ENCODE measurements at regions not wholly inside any gene's neighbourhood (a gene's known extent, or its start where the extent isn't known, plus 50 kb on each side); places are given as distances from the start of the nearest gene placed in this dataset.

DNA sequence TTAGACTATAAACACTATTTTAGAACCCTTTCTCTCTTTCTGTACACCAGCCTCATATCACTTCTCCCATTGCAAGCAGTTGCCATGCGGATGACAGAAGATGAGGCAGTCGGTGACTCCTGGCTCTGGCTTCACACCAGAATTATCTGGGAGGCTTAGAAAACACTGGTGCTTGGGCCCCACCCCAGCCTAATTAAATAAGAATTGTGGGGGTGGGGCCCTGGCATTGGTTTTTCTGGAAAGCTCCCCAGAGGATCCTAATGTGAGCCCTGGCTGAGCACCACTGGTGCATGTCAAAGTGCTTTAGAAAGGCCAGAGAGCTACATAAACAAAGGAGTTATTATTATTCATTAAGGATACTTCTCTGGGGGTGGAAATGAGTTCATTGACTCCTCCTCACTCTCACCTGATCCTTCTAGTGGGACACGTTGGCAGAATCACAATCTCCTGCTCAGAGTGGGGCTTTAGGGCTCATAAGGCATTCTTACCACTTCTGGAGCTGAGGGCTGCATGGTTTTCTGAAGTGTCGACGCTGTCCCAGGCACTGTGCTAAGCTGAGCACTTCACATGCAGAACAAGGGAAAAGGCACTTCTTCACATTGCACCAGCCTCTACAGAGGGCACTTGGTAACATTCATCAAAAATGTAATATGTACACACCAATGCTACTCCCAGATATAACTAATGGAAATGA, 188.5 kb upstream of the TLE3 start:
- H3K9me3 Mint-ChIP-seq = peaks cover 7% of the 10 kb centered on the region

GRCh38 chr15:70284438-70285214, 186.9 kb upstream of the TLE3 start:
- peaks cover 46% of the 10 kb centered on the region for H3K4me1 Mint-ChIP-seq

More for the DNA sequence above, 188.5 kb upstream of the TLE3 start:
- peaks cover 45% of the 10 kb centered on the region for H3K4me1 Mint-ChIP-seq
- ATAC-seq = no peak
- H3K36me3 Mint-ChIP-seq = no peaks in the 10 kb centered on the region
- H3K27ac Mint-ChIP-seq = no peak overlapping the region
- H3K4me3 Mint-ChIP-seq = no peak overlapping the region
- H3K27me3 Mint-ChIP-seq = no peaks in the 10 kb centered on the region

GRCh38 chr15:70283511-70283910, 185.8 kb upstream of the TLE3 start:
- Mint-ChIP-seq H3K27me3 (no peaks in the 10 kb centered on the region), H3K9me3 (peaks cover 7% of the 10 kb centered on the region), H3K36me3 (no peaks in the 10 kb centered on the region), H3K27ac (no peak overlapping the region), H3K4me3 (no peak overlapping the region), H3K4me1 (peaks cover 50% of the 10 kb centered on the region)
- no peak for ATAC-seq

More at GRCh38 chr15:70284438-70285214, 186.9 kb upstream of the TLE3 start:
- H3K27me3 Mint-ChIP-seq = no peaks in the 10 kb centered on the region
- ATAC-seq = peak; percentile 44
- peak overlapping the region; percentile 28 for H3K27ac Mint-ChIP-seq
- no peaks in the 10 kb centered on the region for H3K36me3 Mint-ChIP-seq
- peaks cover 7% of the 10 kb centered on the region for H3K9me3 Mint-ChIP-seq
- H3K4me3 Mint-ChIP-seq = no peak overlapping the region

- ATAC-seq = peak; percentile 94
- Mint-ChIP-seq H3K9me3 (peaks cover 7% of the 10 kb centered on the region), H3K27me3 (peaks cover 8% of the 10 kb centered on the region), H3K27ac (peak overlapping the region; percentile 93), H3K36me3 (no peaks in the 10 kb centered on the region), H3K4me1 (peaks cover 55% of the 10 kb centered on the region), H3K4me3 (peak overlapping the region; percentile 43)
Measured at GRCh38 chr15:70281811-70282307, 184.1 kb upstream of the TLE3 start.

DNA sequence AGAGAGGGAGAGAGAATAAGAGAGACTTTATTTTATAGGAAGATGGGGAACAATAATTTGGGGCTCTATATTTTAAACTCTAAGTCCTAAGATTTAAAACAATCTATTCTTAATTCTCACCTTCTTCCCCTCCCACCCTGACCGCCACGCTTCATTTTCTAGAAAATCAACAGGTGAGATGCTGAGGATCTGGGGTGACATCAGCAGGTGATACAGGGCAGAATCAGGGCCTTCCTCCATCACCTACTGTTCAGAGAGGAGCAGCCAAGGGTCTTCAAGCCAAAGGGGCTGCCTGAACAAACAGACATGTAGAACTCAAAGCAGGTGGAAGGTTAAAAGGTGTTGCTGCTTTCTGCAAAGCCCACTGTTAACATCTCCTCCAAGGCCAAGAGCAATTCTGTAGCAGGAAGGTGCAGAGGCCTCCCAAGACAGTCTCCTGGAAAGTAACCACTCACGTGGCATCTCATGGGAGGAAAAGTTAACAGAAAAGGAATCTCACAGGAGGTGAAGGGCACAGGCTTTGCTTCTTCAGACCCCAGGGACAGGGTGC, 183.6 kb upstream of the TLE3 start:
- no peak for ATAC-seq
- H3K4me3 Mint-ChIP-seq = no peak overlapping the region
- H3K27me3 Mint-ChIP-seq = peaks cover 8% of the 10 kb centered on the region
- peaks cover 55% of the 10 kb centered on the region for H3K4me1 Mint-ChIP-seq
- peak overlapping the region; percentile 93 for H3K27ac Mint-ChIP-seq
- H3K9me3 Mint-ChIP-seq = peaks cover 7% of the 10 kb centered on the region
- H3K36me3 Mint-ChIP-seq = no peaks in the 10 kb centered on the region

GRCh38 chr15:70280781-70281180, 183.1 kb upstream of the TLE3 start:
- ATAC-seq = no peak

GRCh38 chr15:70279096-70279495, 181.4 kb upstream of the TLE3 start:
- Mint-ChIP-seq H3K4me1 (peaks cover 48% of the 10 kb centered on the region), H3K4me3 (no peak overlapping the region), H3K36me3 (no peaks in the 10 kb centered on the region), H3K27ac (no peak overlapping the region), H3K27me3 (peaks cover 8% of the 10 kb centered on the region), H3K9me3 (peaks cover 7% of the 10 kb centered on the region)
- ATAC-seq = no peak

More at GRCh38 chr15:70280781-70281180, 183.1 kb upstream of the TLE3 start:
- H3K4me1 Mint-ChIP-seq = peaks cover 55% of the 10 kb centered on the region
- peak overlapping the region; percentile 93 for H3K27ac Mint-ChIP-seq
- H3K27me3 Mint-ChIP-seq = peaks cover 8% of the 10 kb centered on the region
- peaks cover 7% of the 10 kb centered on the region for H3K9me3 Mint-ChIP-seq
- no peaks in the 10 kb centered on the region for H3K36me3 Mint-ChIP-seq
- no peak overlapping the region for H3K4me3 Mint-ChIP-seq

GRCh38 chr15:70278644-70279043, 180.9 kb upstream of the TLE3 start:
- Mint-ChIP-seq H3K4me3 (no peak overlapping the region), H3K4me1 (peaks cover 51% of the 10 kb centered on the region), H3K27me3 (peaks cover 8% of the 10 kb centered on the region), H3K27ac (no peak overlapping the region), H3K9me3 (peaks cover 7% of the 10 kb centered on the region), H3K36me3 (no peaks in the 10 kb centered on the region)
- ATAC-seq = no peak

DNA sequence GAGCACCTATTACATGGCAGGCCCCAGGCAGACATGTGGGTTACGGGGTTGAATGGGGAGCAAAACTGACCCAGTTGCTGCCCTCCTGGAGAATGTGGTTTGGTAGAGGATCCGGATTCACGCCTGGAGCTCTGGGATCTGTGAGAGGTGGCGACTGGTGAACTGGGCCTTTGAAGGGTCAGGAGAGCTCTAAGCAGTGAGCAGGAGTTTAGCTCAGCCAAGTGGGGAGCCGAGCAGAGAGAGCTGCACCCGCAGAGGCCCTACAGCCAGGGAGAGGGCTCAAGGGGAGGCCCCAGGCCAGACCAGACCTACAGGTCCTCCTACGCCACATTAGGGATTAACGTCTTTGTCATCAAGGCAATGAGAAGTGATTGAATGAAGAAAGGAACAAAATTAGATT, 179.8 kb upstream of the TLE3 start:
- Mint-ChIP-seq H3K4me1 (peaks cover 48% of the 10 kb centered on the region), H3K9me3 (peaks cover under 1% of the 10 kb centered on the region), H3K27ac (no peak overlapping the region), H3K36me3 (no peaks in the 10 kb centered on the region), H3K27me3 (peaks cover 8% of the 10 kb centered on the region), H3K4me3 (no peak overlapping the region)
- no peak for ATAC-seq

- peak overlapping the region; percentile 56 for H3K27ac Mint-ChIP-seq
- H3K4me1 Mint-ChIP-seq = peaks cover 46% of the 10 kb centered on the region
- peaks cover 8% of the 10 kb centered on the region for H3K27me3 Mint-ChIP-seq
- H3K36me3 Mint-ChIP-seq = no peaks in the 10 kb centered on the region
- no peaks in the 10 kb centered on the region for H3K9me3 Mint-ChIP-seq
- H3K4me3 Mint-ChIP-seq = no peak overlapping the region
- ATAC-seq = no peak
Measured at GRCh38 chr15:70276401-70276800, 178.7 kb upstream of the TLE3 start.

GRCh38 chr15:70275461-70276138, 177.9 kb upstream of the TLE3 start:
- Mint-ChIP-seq H3K27me3 (peaks cover 8% of the 10 kb centered on the region), H3K9me3 (no peaks in the 10 kb centered on the region), H3K4me3 (no peak overlapping the region), H3K4me1 (peaks cover 46% of the 10 kb centered on the region), H3K27ac (no peak overlapping the region), H3K36me3 (no peaks in the 10 kb centered on the region)
- no peak for ATAC-seq

DNA sequence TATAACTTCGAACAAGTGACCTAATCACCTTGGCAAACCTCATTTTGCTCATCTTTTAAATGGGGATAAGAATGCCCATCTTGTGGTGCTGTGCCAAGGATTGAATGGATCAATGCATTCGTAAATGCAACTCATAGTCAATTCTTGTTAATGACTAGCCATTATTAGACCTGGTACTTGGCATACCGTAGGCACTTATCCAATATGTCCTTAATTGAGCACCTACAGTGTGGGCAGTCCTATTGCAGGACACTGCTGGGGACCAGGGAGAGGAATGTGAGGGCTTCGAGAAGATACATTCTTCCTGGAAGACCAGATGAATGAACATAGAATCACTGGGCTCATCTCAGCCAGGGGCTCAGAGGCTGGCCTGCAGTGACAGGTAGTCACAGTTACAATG, 177.2 kb upstream of the TLE3 start:
- Mint-ChIP-seq H3K27me3 (peaks cover 8% of the 10 kb centered on the region), H3K9me3 (no peaks in the 10 kb centered on the region), H3K4me1 (peaks cover 52% of the 10 kb centered on the region), H3K4me3 (no peak overlapping the region), H3K36me3 (no peaks in the 10 kb centered on the region), H3K27ac (no peak overlapping the region)
- ATAC-seq = no peak

GRCh38 chr15:70274255-70274880, 176.7 kb upstream of the TLE3 start:
- Mint-ChIP-seq H3K9me3 (no peaks in the 10 kb centered on the region), H3K4me3 (no peak overlapping the region)
- ATAC-seq = no peak

DNA sequence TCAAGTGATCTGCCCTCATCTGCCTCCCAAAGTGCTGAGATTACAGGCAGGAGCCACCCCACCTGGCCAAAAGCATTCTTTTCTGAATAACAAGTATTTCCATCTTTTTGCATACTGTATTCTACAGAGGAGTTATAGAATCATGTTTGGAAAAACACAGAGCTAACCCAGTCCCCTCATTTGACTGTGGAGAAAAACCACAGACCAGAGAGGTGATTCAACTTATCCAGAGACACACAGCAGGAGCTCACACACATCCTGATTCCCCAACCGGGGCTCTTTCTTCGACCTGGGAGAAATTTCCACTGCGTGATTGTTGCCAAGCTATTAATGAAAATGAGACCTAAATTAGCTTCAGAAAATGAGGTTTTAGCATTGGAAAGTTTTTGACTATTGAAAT, 176.1 kb upstream of the TLE3 start:
- no peak for ATAC-seq
- Mint-ChIP-seq H3K36me3 (no peaks in the 10 kb centered on the region), H3K9me3 (no peaks in the 10 kb centered on the region), H3K4me3 (no peak overlapping the region), H3K4me1 (peaks cover 61% of the 10 kb centered on the region), H3K27me3 (peaks cover 8% of the 10 kb centered on the region), H3K27ac (peak overlapping the region; percentile 49)

More at GRCh38 chr15:70274255-70274880, 176.7 kb upstream of the TLE3 start:
- H3K4me1 Mint-ChIP-seq = peaks cover 57% of the 10 kb centered on the region
- H3K27me3 Mint-ChIP-seq = peaks cover 8% of the 10 kb centered on the region
- no peak overlapping the region for H3K27ac Mint-ChIP-seq
- H3K36me3 Mint-ChIP-seq = no peaks in the 10 kb centered on the region
